Activated CD4-positive, alpha-beta T cell treated with anti-CD3 and anti-CD28 coated beads, Interleukin-2, amount 50 U/mL, for 1 hour (primary cell): ENCODE measurements at regions not wholly inside any gene's neighbourhood (a gene's known extent, or its start where the extent isn't known, plus 50 kb on each side); places are given as distances from the start of the nearest gene placed in this dataset.
"Not testable (repeated sequence)": the region's sequence is repeated elsewhere in the genome, so short reads cannot be mapped to it uniquely, and the experiment has no call there.

Source experiments
- DNase-seq: peaks from one replicate; pipeline ENCODE4 v3.0.0-alpha.2; 2020

DNA sequence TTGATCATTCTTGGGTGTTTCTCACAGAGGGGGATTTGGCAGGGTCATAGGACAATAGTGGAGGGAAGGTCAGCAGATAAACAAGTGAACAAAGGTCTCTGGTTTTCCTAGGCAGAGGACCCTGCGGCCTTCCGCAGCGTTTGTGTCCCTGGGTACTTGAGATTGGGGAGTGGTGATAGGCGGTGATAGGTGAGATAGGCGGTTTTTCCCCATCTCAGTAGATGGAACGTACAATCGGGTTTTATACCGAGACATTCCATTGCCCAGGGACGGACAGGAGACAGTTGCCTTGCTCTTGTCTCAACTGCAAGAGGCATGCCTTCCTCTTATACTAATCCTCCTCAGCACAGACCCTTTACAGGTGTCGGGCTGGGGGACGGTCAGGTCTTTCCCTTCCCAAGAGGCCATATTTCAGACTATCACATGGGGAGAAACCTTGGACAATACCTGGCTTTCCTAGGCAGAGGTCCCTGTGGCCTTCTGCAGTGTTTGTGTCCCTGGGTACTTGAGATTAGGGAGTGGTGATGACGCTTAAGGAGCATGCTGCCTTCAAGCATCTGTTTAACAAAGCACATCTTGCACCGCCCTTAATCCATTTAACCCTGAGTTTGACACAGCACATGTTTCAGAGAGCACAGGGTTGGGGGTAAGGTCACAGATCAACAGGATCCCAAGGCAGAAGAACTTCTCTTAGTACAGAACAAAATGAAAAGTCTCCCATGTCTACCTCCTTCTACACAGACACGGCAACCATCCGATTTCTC lies 86.2 kb downstream of the OR2B2 start:
- not testable (repeated sequence) for DNase-seq

DNA sequence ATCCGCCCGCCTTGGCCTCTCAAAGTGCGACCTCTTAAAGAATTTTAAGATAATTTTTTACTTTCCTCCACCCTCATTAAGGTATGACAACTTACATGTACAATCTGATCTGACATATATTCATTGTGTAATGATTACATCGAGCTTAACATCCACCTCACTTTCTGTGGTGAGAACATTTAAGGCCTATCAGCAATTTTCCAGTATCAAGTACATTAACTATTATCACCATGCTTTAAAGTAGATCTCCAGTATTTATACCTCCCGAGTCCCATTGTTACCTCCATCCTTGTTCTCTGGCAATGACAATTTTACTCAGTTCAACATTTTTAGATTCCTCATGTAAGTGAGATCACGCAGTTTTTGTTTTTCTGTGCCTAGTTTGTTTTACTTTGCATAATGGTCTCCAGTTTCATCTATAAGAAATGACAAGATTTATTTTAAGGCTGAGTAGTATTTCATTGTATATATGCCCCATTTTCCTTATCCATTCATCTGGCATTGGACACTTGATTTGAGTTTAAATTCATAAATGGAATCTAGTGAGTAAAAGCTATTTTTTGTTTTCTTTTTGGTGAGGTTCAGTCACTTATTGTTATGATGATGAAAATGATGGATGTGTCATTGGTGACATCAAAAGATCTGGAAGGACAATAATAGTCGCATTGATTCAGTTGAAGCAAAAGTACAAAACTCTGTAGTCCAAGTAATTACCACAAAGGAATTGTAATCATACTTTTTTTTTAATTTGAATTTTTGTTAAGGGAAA lies 87.0 kb downstream of the OR2B2 start:
- DNase-seq: no peak

DNA sequence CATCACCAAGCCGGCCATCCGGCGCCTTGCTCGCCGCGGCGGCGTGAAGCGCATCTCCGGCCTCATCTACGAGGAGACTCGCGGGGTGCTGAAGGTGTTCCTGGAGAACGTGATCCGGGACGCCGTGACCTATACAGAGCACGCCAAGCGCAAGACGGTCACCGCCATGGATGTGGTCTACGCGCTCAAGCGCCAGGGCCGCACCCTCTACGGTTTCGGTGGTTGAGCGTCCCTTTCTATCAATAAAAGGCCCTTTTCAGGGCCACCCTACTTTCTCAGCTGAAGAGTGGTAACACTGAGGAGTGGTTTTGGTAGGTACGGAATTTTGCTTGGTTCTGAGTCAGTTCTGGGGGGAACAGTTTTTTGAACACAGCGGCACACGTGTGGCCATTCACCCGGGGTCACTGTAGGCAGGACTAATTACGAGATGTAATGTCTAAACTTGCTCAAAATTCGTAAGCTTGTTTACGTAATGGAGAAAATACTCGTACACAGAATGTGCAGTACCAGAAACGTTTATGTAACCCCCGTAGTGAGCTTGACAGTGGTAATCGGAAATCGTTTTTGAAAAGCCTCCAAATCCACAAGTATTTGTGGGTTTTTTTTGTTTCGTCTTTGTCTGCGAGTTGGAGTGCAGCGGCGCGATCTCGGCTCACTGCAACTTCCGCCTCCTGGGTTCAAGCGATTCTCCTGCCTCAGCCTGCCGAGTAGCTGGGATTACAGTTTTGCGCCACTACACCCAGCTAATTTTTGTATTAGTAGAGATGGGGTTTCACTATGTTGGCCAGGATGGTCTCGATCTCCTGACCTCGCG lies 87.8 kb downstream of the OR2B2 start:
- peak; percentile 43 for DNase-seq

DNA sequence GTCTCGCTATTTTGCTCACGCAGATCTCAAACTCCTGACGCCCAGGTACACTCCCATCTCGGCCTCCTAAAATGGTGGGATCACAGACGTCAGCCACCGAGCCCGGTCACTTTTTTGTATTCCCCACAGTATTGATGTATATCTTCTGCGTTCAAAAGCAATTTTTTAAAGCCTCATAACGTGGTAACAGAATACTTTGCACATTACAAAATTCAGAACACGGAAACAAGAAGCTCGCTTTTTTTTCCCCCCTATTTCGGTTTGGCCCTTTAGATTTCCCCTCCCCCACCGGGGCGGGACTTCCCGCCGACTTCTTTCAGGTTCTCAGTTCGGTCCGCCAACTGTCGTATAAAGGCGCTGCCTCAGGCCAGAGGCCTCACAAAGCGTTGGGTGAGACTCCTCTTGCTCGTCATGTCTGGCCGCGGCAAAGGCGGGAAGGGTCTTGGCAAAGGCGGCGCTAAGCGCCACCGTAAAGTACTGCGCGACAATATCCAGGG lies 88.4 kb downstream of the OR2B2 start:
- DNase-seq: peak; percentile 61

- DNase-seq: no peak
These were observed 95.3 kb downstream of the OR2B2 start for GRCh38 chr6:27816906-27817305.

- DNase-seq: peak; percentile 70
These were observed 97.4 kb downstream of the OR2B2 start for GRCh38 chr6:27814665-27815424.

DNA sequence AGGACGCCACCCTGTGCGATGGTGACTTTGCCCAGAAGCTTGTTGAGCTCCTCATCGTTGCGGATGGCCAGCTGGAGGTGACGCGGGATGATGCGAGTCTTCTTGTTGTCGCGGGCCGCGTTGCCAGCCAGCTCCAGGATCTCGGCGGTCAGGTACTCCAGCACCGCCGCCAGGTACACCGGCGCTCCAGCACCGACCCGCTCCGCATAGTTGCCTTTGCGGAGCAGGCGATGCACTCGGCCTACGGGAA lies 97.9 kb downstream of the OR2B2 start:
- DNase-seq: not testable (repeated sequence)

GRCh38 chr6:27812805-27813492 lies 99.2 kb downstream of the OR2B2 start:
- no peak for DNase-seq

DNA sequence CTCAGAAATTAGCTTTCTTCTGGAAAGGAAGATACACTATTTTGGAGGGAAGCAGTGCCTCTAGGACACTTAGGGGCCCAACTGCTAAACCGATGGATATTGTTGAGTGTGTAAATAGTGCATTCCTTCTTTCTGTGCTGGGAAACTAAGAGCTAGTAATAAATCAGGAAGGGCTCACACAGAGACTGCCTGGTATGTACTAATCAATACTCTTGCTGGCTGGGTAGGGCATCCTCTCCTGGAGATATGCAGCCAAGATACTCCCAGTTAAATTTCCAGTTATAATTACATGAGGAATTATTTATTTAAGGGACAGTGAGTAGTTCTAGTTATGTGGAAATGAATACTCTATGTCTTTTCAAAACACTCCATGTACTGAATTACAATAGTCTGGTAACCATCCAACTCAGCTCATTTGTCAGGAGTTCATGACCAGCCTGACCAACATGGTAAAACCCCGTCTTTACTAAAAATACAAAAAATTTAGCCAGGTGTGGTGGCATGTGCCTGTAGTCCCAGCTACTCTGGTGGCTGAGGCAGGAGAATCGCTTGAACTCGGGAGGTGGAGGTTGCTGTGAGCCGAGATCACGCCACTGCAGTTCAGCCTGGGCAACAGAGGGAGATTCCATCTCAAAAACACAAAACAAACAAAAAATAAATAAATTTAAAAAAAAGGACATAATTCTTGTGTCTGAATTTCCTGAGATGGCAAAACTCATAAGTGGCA lies 100.0 kb downstream of the OR2B2 start:
- no peak for DNase-seq

- DNase-seq: no peak
These were observed 100.8 kb downstream of the OR2B2 start for GRCh38 chr6:27811451-27811772.

- no peak for DNase-seq
These were observed 101.3 kb downstream of the OR2B2 start for GRCh38 chr6:27810768-27811450.

GRCh38 chr6:27809939-27810767 lies 102.0 kb downstream of the OR2B2 start:
- peak; percentile 70 for DNase-seq

DNA sequence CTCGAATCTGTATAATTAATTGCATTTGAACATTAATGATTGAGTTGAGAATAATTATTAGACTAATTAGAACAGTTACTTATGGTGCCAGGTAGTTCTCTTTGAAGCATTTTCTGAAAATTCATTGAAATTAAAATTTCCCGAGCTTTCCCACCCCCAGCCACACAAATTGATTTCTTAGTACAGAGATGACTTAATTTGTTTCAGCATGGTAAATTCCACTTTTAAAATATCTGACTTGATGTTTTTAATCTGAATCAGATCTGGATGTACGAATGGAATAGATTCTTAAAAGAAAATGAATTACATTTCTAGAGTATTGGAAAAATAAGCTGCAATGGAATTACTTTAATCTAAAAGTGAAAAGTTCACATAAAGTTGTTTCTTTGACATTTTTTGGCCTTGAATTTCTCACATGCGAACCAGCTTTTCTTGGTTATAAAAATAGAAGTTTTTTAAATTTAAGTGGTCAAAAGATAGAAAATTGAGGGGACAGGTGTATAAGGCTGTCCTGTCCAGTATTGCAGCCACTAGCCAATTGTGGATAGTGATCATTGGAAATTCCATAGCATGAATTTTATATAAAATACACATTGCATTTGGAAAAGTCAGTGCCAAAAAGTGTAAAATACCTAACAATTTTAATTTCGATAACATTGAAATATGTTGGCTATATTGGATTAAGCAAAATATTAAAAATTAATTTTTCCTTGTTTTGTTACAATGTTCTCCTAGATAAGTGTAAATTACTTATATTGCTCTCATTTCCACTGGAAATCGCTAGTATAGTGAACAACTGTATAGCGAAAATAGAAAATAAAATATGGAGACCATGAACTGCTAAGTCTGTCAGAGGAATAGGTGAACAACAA lies 102.9 kb downstream of the OR2B2 start:
- no peak for DNase-seq

DNA sequence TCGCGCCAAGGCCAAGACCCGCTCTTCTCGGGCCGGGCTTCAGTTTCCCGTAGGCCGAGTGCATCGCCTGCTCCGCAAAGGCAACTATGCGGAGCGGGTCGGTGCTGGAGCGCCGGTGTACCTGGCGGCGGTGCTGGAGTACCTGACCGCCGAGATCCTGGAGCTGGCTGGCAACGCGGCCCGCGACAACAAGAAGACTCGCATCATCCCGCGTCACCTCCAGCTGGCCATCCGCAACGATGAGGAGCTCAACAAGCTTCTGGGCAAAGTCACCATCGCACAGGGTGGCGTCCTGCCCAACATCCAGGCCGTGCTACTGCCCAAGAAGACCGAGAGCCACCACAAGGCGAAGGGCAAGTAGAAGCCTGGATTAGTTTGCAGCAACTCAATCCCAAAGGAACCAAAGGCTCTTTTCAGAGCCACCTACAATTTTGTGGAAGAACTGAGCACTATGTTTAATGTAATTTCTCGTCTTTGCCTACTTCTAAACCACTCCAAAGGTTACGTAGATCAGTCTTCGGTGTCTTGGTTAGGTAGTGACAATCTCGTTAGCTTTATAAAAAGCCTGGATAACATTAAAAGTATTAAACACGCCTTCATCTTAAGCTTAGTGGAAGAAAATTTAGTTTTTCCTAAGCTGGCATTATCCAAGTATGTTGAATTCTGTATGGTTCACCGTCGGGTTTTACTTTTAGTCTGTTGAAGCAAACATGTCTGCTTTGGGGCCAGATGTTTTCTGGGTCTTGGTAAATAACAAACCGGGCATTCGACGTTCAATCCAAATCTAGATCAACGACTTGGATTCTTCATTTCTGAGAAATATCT lies 103.7 kb downstream of the OR2B2 start:
- DNase-seq: not testable (repeated sequence)

DNA sequence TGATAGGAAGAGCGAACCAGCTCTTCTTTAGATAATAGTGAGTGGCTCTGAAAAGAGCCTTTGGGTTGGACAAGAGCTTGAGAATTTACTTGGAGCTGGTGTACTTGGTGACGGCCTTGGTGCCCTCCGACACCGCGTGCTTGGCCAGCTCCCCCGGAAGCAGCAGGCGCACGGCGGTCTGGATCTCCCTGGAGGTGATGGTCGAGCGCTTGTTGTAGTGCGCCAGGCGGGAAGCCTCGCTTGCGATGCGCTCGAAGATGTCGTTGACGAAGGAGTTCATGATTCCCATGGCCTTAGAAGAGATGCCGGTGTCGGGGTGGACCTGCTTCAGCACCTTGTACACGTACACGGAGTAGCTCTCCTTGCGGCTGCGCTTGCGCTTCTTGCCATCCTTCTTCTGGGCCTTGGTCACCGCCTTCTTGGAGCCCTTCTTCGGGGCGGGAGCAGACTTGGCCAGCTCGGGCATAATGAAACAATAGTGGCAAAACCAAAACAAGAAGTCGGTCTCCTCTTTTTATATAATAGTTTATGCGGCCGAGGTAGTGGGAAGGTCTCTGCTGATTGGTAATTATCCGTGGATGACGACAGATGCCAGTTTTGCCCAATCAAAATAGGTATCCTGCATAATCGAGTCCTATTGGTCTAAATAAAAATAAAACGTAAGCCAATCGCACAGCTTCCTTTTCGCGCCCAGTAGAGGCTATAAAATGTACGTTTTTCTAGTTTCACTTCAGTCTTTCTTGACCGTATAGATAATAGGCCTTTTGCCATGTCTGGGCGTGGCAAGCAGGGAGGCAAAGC lies 104.6 kb downstream of the OR2B2 start:
- DNase-seq: peak; percentile 53

DNA sequence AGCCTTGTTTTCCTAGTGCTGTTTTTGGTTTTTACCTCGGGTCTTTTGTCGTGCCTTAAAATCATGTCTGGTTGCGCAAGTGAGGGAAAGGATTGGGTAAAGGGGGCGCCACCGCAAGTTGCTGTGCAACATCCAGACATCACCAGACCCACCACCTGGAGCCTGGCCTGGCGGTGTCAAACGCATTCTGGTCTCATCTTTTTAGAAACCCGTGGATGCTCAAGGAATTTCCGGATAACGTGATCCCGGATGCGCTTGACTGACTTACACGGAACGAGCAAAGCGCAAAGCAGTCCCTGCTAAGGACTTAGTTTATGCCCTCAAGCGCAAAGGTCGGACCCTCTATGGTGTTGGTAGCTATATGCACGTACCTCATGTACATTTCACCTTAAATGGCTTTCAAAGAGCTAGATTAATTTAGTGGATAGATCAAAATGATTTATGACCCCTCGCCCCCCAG lies 105.2 kb downstream of the OR2B2 start:
- no peak for DNase-seq

GRCh38 chr6:27805347-27805746 lies 106.8 kb downstream of the OR2B2 start:
- no peak for DNase-seq
